PFSK-1 (cell line): ENCODE measurements at regions not wholly inside any gene's neighbourhood (a gene's known extent, or its start where the extent isn't known, plus 50 kb on each side); places are given as distances from the start of the nearest gene placed in this dataset.

Source experiments
- FOXP2 ChIP-seq: optimal IDR thresholded peaks from 2 replicates; pipeline ENCODE3; 2011; ENCODE audit warnings: borderline replicate concordance, control low read depth, inconsistent platforms; ENCODE audit not compliant: insufficient read depth; ENCODE audit errors: extremely low read length, extremely low read depth
- POLR2AphosphoS5 ChIP-seq: IDR thresholded peaks from 2 replicates; pipeline ENCODE4 v1.6.1; 2012; ENCODE audit warnings: low read depth, mild to moderate bottlenecking, control low read depth, low read length, moderate library complexity
- SIN3A ChIP-seq: IDR thresholded peaks from 2 replicates; pipeline ENCODE4 v1.6.1; 2012; ENCODE audit warnings: mild to moderate bottlenecking, low read length, moderate library complexity, borderline replicate concordance; ENCODE audit not compliant: insufficient read depth
- TAF1 ChIP-seq: IDR thresholded peaks from 2 replicates; pipeline ENCODE4 v1.6.1; 2012; ENCODE audit warnings: low read length, control low read depth, borderline replicate concordance; ENCODE audit not compliant: insufficient read depth
- TF ChIP-seq, protein P1 (sequence below), 2 experiments: IDR thresholded peaks; 2 replicates each; pipeline versions ENCODE4 v1.6.1 to v1.8.0; 2011 to 2012; ENCODE audit warnings: low read depth in 2 of 2, low read length in 2 of 2, control low read depth in 1 of 2, inconsistent platforms in 1 of 2, mild to moderate bottlenecking in 1 of 2, moderate library complexity in 1 of 2; ENCODE audit not compliant: insufficient read depth in 1 of 2

DNA sequence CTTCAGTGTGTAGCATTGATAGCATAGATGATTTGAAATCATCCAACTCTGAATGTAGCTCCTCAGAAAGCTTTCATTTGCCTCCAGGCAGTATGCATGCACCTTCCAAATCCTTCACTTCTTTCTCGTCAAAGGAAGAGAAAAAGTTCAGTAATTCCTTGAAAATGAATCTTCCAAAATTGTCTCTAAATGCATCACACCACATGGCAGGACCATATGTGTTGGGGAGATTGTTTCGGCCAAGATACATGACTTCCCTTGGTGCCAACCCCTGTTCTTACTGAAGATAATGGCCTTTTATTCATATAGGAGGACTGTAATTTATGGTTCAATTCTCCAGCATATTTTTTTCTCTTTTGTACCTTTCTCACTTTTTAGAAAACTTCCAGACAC is 315.6 kb upstream of the SPRY2 start:
- no peak for TF ChIP-seq SIN3A
- TF ChIP-seq FOXP2, result no peak
- TF ChIP-seq POLR2AphosphoS5, result no peak
- TF ChIP-seq, protein P1, sequence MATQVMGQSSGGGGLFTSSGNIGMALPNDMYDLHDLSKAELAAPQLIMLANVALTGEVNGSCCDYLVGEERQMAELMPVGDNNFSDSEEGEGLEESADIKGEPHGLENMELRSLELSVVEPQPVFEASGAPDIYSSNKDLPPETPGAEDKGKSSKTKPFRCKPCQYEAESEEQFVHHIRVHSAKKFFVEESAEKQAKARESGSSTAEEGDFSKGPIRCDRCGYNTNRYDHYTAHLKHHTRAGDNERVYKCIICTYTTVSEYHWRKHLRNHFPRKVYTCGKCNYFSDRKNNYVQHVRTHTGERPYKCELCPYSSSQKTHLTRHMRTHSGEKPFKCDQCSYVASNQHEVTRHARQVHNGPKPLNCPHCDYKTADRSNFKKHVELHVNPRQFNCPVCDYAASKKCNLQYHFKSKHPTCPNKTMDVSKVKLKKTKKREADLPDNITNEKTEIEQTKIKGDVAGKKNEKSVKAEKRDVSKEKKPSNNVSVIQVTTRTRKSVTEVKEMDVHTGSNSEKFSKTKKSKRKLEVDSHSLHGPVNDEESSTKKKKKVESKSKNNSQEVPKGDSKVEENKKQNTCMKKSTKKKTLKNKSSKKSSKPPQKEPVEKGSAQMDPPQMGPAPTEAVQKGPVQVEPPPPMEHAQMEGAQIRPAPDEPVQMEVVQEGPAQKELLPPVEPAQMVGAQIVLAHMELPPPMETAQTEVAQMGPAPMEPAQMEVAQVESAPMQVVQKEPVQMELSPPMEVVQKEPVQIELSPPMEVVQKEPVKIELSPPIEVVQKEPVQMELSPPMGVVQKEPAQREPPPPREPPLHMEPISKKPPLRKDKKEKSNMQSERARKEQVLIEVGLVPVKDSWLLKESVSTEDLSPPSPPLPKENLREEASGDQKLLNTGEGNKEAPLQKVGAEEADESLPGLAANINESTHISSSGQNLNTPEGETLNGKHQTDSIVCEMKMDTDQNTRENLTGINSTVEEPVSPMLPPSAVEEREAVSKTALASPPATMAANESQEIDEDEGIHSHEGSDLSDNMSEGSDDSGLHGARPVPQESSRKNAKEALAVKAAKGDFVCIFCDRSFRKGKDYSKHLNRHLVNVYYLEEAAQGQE (IDR thresholded peaks at IDR 0.05; ENCODE audit: insufficient read depth in 1 of 2, low read depth in 2 of 2, low read length in 2 of 2), result no peak
- TF ChIP-seq TAF1, result no peak

DNA sequence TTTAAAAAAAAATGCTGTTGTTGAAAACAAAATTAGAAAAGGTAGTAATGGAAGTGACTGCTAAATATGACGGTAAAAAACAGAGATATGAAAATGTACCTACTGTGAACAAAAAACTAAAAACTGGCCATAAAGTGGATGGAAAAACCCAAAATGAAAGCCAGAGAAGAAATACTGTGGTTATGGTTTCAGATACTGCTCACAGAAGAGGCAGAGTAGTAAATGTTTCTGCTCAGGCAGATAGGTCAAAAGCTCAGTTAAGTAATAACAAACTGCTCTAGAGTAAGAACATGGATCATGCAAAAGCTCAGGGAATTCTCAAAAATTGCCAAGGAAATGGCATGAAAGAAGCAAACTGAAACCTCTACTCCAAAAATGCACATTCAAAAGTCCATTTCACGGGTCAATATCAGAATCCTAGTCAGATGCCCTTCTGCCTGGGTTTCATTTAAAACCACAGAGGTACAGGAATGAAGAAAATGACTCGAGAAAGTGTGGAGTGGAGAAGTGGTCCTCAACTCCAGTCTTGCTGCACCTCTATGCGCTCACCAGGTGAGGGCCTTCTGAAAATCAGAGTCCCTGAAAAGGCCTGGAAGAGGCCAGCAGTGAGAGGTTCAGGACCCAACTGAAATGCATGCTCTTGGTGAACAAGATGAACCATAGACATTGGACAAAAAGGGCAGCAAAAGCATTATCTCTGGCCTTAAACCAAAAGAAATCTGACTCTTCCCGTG is 315.0 kb upstream of the SPRY2 start:
- no peak for TF ChIP-seq TAF1
- TF ChIP-seq POLR2AphosphoS5, result no peak
- no peak for TF ChIP-seq SIN3A
- TF ChIP-seq FOXP2, result no peak
- TF ChIP-seq, protein P1 (IDR thresholded peaks at IDR 0.05; ENCODE audit: insufficient read depth in 1 of 2, low read depth in 2 of 2, low read length in 2 of 2), result no peak

GRCh38 chr13:80654638-80655249 is 313.8 kb upstream of the SPRY2 start:
- TF ChIP-seq POLR2AphosphoS5, result no peak
- TF ChIP-seq, protein P1 (IDR thresholded peaks at IDR 0.05; ENCODE audit: insufficient read depth in 1 of 2, low read depth in 2 of 2, low read length in 2 of 2), result no peak
- no peak for TF ChIP-seq TAF1
- TF ChIP-seq FOXP2, result no peak
- TF ChIP-seq SIN3A, result no peak

DNA sequence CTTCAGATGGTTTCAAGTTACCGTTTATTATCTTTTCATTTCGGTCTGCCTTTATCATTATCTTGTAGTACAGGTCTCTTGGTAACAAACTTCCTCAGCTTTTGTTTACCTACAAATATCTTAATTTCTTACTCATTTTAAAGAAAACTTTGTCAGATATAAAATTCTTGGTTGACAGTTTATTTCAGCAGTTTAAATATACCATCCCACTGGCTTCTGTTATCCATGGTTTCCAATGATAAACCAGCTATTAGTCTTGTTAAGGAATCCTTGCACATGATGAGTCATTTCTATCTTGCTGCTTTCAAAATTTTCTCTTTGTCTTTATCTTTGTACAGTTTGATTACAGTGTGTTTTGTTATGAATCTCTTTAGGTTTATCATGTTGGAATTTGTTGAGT is 308.3 kb upstream of the SPRY2 start:
- TF ChIP-seq SIN3A, result no peak
- TF ChIP-seq POLR2AphosphoS5, result no peak
- TF ChIP-seq FOXP2, result no peak
- TF ChIP-seq, protein P1 (IDR thresholded peaks at IDR 0.05; ENCODE audit: insufficient read depth in 1 of 2, low read depth in 2 of 2, low read length in 2 of 2), result no peak
- TF ChIP-seq TAF1, result no peak
